CD4-positive, alpha-beta T cell treated with Interleukin-2 at 100 ng/mL for 4 hours (primary cell): ENCODE measurements at regions not wholly inside any gene's neighbourhood (a gene's known extent, or its start where the extent isn't known, plus 50 kb on each side); places are given as distances from the start of the nearest gene placed in this dataset.

Source experiments
- DNase-seq: peaks from one replicate; pipeline ENCODE4 v3.0.0-alpha.2; 2020; ENCODE audit warnings: low spot score

GRCh38 chr6:11925805-11926204 is 86.3 kb upstream of the HIVEP1 start:
- no peak for DNase-seq

GRCh38 chr6:11923621-11924020 is 88.5 kb upstream of the HIVEP1 start:
- no peak for DNase-seq

DNA sequence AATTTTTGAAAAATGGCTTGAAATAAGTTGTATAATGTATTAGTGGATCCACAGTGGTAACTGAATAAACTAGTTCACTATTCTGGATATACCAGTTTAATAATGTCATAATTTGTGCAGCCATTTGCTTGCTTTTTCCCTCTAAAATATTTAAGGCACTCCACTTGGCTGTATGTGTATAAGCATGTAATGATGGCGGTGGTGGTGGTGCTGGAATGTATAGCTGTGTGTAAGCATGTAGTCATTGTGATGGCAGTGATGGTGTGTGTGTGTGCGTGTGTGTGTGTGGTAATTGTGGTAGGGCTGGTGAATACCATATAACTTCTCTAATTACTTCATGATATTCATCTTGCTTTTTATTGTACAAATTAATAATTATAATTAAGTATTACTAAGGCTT is 89.2 kb upstream of the HIVEP1 start:
- DNase-seq = no peak

DNA sequence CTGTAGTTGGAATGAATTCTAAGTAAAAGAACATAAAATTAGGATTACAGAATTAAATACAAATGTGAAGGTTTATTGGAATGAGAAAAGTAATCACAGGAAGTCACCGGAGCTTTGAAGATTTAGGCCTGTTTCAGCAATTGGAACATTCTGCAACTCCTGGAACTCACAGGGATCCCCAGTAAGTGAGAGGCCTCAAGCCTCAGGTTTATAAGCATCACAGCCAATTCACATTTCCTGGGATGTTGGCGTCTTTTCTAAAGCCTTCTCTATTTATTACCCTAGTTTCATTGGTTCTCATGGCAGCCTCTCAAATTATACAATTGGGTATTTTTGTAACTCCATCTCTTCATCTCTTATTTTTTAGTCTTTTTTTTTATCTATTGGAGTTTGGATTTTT is 90.4 kb upstream of the HIVEP1 start:
- DNase-seq = no peak

GRCh38 chr6:11921017-11921438 is 91.1 kb upstream of the HIVEP1 start:
- no peak for DNase-seq

DNA sequence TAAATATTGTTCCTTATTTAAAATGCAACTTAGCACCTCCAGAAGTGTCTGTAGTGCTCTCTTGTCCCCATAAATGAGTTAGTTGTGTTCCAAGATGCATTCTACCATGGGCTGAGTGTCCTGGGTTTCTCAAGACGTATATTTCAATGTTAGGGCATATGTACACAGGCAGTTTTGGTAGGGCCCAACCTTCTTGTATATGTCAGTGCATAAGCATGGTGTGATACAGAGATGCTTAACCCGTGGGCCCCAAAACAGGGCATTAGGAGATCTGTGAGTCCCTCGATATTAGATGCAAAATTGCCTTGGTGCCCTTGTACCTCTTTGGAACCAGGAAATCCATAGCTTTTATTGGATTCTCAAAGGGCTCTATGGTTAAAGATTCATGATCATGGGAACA is 91.5 kb upstream of the HIVEP1 start:
- DNase-seq = no peak

- no peak for DNase-seq
Observed at GRCh38 chr6:11919771-11920440, 92.2 kb upstream of the HIVEP1 start.

GRCh38 chr6:11918739-11919605 is 93.1 kb upstream of the HIVEP1 start:
- no peak for DNase-seq

DNA sequence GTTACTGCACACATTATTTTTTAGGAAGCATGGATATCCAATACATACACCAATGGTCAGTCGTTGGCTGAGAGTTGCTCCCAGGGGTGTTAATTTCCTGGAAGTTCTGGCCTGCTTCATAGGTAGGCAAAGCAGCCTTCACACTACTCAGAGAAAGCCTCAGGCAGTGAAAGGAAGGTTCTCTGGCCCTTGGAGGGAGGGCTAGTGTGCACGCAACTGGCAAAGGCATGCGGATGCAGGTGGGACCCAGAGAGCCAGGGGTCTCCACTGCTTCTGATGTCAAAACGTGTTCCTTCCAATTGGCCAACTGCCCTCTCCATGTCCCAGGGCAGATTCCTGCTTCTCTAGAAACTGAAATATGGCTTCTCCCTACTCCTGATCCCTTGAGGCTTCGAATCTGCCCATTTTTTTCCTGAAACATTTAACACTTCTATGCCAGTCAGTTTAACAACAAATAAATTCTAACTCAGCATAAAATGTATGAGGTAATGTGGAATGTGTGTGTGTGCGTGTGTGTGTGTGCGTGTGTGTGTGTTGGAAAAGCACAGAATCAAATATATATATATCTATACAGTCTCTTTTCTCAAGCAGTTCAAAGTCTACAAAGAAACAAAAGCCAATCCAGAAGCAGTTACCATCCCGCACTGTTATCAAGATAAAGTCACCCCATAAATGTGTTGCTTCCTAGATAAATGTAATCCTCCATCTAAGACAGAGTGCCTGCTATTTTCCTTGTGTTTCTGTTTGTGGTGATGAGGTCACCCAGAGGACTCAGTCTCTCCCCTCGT is 94.0 kb upstream of the HIVEP1 start:
- no peak for DNase-seq

- no peak for DNase-seq
Observed at GRCh38 chr6:11912420-11912819, 99.7 kb upstream of the HIVEP1 start.

DNA sequence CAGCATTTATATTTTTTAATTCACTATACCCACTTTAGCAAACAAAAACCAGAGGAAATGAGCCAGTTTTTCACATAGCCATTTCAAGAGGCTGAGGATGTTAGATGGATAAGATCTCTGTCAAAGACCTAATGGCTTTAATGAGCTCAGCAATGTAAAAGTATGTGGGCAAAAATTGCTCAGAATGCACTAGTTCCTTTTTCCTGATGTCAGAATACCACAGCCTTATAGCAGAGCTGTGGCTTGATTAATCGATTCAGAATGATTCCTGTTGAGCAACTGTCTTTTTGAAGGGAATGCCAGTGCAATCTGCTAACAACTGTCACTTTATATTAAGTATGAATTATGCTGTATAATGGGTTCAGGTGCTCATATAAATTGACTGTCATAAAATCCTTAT is 100.6 kb upstream of the HIVEP1 start:
- no peak for DNase-seq

GRCh38 chr6:11909696-11910132 is 102.4 kb upstream of the HIVEP1 start:
- DNase-seq = no peak

GRCh38 chr6:11908436-11909105 is 103.5 kb upstream of the HIVEP1 start:
- DNase-seq = no peak

DNA sequence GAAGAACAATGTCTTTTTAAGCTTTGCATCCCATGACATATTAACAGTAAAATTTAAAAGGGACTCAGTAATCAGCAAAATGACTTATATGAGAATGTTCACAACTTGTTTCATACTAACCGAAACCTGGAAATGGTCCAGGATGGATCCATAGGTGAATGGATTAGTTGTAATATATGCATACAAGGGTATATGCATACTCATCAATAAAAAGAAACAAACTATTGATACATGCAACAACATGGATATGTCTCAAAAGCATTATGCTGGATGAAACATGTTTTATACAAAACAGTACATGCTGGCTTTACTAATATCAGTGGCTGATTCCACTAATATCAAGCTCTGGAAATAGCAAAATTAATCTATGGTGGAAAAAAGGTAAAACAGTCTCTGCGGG is 108.5 kb upstream of the HIVEP1 start:
- no peak for DNase-seq

GRCh38 chr6:11902527-11902926 is 109.6 kb upstream of the HIVEP1 start:
- DNase-seq = no peak

DNA sequence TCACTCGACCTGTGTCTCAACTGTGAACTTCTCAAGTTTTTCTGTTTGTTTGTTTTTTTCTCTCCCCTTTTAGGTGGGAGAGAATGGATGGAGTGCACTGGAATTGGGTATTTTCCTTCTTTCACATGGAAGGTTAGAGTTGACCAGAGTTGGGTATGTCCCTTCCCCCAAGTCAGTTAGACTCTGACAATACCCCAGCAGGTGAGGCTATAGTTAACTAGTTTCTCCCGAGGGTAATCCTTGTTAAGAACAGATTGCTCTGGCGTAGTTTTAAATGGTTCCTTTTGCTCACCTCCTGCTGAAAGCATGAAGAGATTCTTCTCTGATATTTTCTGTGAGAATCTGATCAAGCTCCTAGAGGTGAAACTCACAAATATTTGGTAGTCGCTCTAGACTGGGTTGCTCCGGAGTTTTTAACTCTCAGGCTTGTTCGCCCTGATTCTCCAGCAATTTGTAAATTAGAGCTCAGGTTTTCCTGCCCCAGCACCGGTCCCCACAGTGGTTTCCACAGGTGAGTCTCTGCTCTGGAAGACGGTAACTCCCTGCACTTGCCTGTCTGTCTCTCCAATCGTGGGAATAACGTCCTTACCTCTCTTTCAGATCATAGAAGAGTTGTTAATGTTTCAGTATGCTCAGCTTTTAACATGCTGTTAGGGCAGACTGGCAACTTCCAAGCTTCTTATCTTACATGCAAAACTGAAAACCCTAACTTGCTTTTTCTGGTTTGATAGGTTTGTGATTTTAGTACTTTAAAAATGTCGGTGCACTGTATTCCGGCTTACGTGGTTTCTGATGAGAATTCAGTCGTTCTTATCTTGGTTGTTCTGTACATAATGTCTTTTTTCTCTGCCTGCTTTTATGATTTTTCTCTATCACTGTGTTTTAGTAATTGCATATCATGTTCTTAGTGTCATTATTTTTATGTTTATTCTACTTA is 111.2 kb upstream of the HIVEP1 start:
- DNase-seq = no peak

GRCh38 chr6:11899645-11900044 is 112.5 kb upstream of the HIVEP1 start:
- no peak for DNase-seq

DNA sequence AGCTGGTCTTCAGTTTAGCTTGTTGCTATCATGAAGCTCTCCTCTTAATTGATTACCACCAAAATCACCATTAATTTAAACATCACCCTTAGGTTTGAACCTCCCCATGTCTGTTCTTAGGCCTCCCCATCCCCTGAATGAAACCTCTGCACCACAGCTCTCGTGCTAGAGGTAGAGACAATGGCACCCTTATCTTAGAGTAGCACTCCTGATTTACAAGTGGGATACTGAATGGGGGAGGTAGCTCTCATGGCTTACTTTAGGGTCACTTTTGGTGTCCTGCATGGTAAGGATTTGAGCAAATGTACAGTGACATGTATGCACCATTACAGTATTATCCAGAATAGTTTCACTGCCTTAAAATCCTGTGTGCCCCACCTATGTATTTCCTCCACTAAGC is 115.6 kb upstream of the ADTRP start:
- no peak for DNase-seq

GRCh38 chr6:11891547-11891946 is 112.9 kb upstream of the ADTRP start:
- DNase-seq = no peak

- no peak for DNase-seq
Observed at GRCh38 chr6:11890849-11891248, 112.2 kb upstream of the ADTRP start.

DNA sequence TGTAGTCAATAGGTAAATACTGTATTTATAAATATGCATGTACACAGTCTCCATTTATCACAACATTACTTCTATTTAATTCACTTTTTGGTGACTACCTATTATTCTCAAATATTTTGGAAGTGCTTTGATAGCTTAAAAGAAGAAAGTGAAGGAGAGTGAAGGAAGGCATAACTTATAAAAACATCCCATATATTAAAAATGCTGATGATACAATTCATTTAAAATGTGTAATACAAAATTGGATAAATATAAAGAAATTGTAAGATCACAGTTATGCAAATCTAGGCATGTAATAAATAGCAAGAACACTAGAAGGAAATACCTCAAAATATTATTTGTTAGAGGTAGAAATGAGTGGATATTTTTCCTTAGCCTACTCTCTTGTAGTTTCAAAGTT is 111.6 kb upstream of the ADTRP start:
- no peak for DNase-seq
